Neural cell (in vitro differentiated cells): ENCODE measurements at regions not wholly inside any gene's neighbourhood (a gene's known extent, or its start where the extent isn't known, plus 50 kb on each side); places are given as distances from the start of the nearest gene placed in this dataset.

Source experiments
- H2AFZ ChIP-seq: fragments of 200-600, 300-800 bp; sonication (generic), shearing (Covaris generic); 2 replicates; pipeline ENCODE4 v1.6.0; 2014; ENCODE audit warnings: low read depth, mild to moderate bottlenecking, antibody characterized with exemption, low read length, moderate library complexity
- H3F3A ChIP-seq: fragments of 200-600 bp; shearing (Covaris generic); 2 replicates; pipeline ENCODE4 v1.6.1; 2016; ENCODE audit warnings: mild to moderate bottlenecking, moderate library complexity, mixed read lengths, antibody characterized with exemption, low read length; ENCODE audit not compliant: insufficient read depth, poor library complexity, severe bottlenecking
- H3K27ac ChIP-seq: fragments of 200-600, 300-800 bp; sonication (generic), shearing (Covaris generic); 2 replicates; pipeline ENCODE4 v1.5.1; 2014; ENCODE audit warnings: mild to moderate bottlenecking, low read length, moderate library complexity
- H3K27me3 ChIP-seq: fragments of 300-800, 200-600 bp; sonication (generic), shearing (Covaris generic); 2 replicates; pipeline ENCODE4 v1.6.0; 2014; ENCODE audit warnings: mild to moderate bottlenecking, low read depth, low read length, moderate library complexity; ENCODE audit not compliant: insufficient read depth
- H3K36me3 ChIP-seq: fragments of 300-800, 200-600 bp; sonication (generic), shearing (Covaris generic); 2 replicates; pipeline ENCODE4 v1.5.1; 2014; ENCODE audit warnings: mild to moderate bottlenecking, antibody characterized with exemption, low read length, moderate library complexity; ENCODE audit not compliant: insufficient read depth
- H3K4me2 ChIP-seq: fragments of 300-800, 200-600 bp; sonication (generic), shearing (Covaris generic); 2 replicates; pipeline ENCODE4 v1.6.0; 2014; ENCODE audit warnings: mild to moderate bottlenecking, low read length
- H3K4me3 ChIP-seq: fragments of 300-800, 200-600 bp; sonication (generic), shearing (Covaris generic); 2 replicates; pipeline ENCODE4 v1.5.1; 2014; ENCODE audit warnings: mild to moderate bottlenecking, low read length, moderate library complexity
- H3K79me2 ChIP-seq: fragments of 200-600 bp; shearing (Covaris generic); replicated peaks from 2 replicates; pipeline ENCODE4 v1.6.0; 2014; ENCODE audit warnings: mild to moderate bottlenecking, low read length, moderate library complexity; ENCODE audit not compliant: insufficient read depth
- H3K9ac ChIP-seq: fragments of 300-800, 200-600 bp; sonication (generic), shearing (Covaris generic); 2 replicates; pipeline ENCODE4 v1.6.1; 2016; ENCODE audit warnings: mild to moderate bottlenecking, low read length, mixed read lengths
- H3K9me2 ChIP-seq: fragments of 200-600 bp; shearing (Covaris generic); 2 replicates; pipeline ENCODE4 v1.6.1; 2016; ENCODE audit warnings: mild to moderate bottlenecking, low read length, mixed read lengths; ENCODE audit not compliant: insufficient read depth
- H3K9me3 ChIP-seq: fragments of 200-600, 300-800 bp; sonication (generic), shearing (Covaris generic); 2 replicates; pipeline ENCODE4 v1.6.1; 2016; ENCODE audit warnings: mild to moderate bottlenecking, mixed run types, low read length, moderate library complexity, mixed read lengths
- H4K20me1 ChIP-seq: fragments of 200-600 bp; shearing (Covaris generic); 2 replicates; pipeline ENCODE4 v1.6.1; 2016; ENCODE audit warnings: mild to moderate bottlenecking, mixed run types; ENCODE audit not compliant: insufficient read depth
- EP300 ChIP-seq: fragments of 450-650 bp; conservative IDR thresholded peaks from 2 replicates; pipeline ENCODE4 v1.6.1; 2014; ENCODE audit warnings: antibody characterized with exemption, mild to moderate bottlenecking, moderate library complexity; ENCODE audit not compliant: poor library complexity, severe bottlenecking
- EZH2 ChIP-seq: fragments of 200-600, 300-800 bp; shearing (Covaris generic), sonication (generic); IDR thresholded peaks from 2 replicates; pipeline ENCODE4 v1.6.1; 2014; ENCODE audit warnings: antibody characterized with exemption, low read length, borderline replicate concordance, mild to moderate bottlenecking; ENCODE audit not compliant: insufficient read depth, poor library complexity, severe bottlenecking
- MXI1 ChIP-seq: fragments of 450-650 bp; conservative IDR thresholded peaks from 2 replicates; pipeline ENCODE4 v1.6.1; 2014; ENCODE audit warnings: antibody characterized with exemption, mild to moderate bottlenecking; ENCODE audit not compliant: poor library complexity, severe bottlenecking
- POLR2AphosphoS5 ChIP-seq: IDR thresholded peaks from 2 replicates; pipeline ENCODE4 v1.6.1; 2012
- RAD21 ChIP-seq: fragments of 450-650 bp; conservative IDR thresholded peaks from 2 replicates; pipeline ENCODE4 v1.6.1; 2014; ENCODE audit warnings: antibody characterized with exemption, mild to moderate bottlenecking, moderate library complexity
- REST ChIP-seq: IDR thresholded peaks from 2 replicates; pipeline ENCODE4 v1.6.1; 2012; ENCODE audit warnings: borderline replicate concordance
- SMC3 ChIP-seq: fragments of 450-650 bp; conservative IDR thresholded peaks from 2 replicates; pipeline ENCODE4 v1.6.1; 2014; ENCODE audit warnings: antibody characterized with exemption, mild to moderate bottlenecking, moderate library complexity; ENCODE audit not compliant: poor library complexity
- TF ChIP-seq, protein P1 (sequence below): fragments of 450-650 bp; IDR thresholded peaks from 2 replicates; pipeline ENCODE4 v1.5.1; 2014; ENCODE audit warnings: antibody characterized with exemption, mild to moderate bottlenecking, moderate library complexity; ENCODE audit not compliant: poor library complexity, severe bottlenecking

- no peaks in the 10 kb centered on the region for H4K20me1 ChIP-seq
- H3K36me3 ChIP-seq = no peaks in the 10 kb centered on the region
- H2AFZ ChIP-seq = no peak overlapping the region
- no peak overlapping the region for H3K27ac ChIP-seq
- H3K9me2 ChIP-seq = no peaks in the 10 kb centered on the region
- no peak overlapping the region for H3K9ac ChIP-seq
- no peaks in the 10 kb centered on the region for H3F3A ChIP-seq
- no peaks in the 10 kb centered on the region for H3K9me3 ChIP-seq
- H3K4me3 ChIP-seq = no peak overlapping the region
- H3K27me3 ChIP-seq = no peaks in the 10 kb centered on the region
- no peak overlapping the region for H3K4me2 ChIP-seq
- no peaks in the 10 kb centered on the region for H3K79me2 ChIP-seq
- no peak for TF ChIP-seq MXI1
- TF ChIP-seq, protein P1, sequence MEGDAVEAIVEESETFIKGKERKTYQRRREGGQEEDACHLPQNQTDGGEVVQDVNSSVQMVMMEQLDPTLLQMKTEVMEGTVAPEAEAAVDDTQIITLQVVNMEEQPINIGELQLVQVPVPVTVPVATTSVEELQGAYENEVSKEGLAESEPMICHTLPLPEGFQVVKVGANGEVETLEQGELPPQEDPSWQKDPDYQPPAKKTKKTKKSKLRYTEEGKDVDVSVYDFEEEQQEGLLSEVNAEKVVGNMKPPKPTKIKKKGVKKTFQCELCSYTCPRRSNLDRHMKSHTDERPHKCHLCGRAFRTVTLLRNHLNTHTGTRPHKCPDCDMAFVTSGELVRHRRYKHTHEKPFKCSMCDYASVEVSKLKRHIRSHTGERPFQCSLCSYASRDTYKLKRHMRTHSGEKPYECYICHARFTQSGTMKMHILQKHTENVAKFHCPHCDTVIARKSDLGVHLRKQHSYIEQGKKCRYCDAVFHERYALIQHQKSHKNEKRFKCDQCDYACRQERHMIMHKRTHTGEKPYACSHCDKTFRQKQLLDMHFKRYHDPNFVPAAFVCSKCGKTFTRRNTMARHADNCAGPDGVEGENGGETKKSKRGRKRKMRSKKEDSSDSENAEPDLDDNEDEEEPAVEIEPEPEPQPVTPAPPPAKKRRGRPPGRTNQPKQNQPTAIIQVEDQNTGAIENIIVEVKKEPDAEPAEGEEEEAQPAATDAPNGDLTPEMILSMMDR = no peak
- no peak for TF ChIP-seq SMC3
These were observed 61.9 kb upstream of the CMKLR1 start for GRCh38 chr12:108400900-108401480.

- Histone ChIP-seq H3K79me2 (no peaks in the 10 kb centered on the region), H2AFZ (no peak overlapping the region), H3K9ac (no peak overlapping the region), H3K27ac (no peak overlapping the region), H3K4me2 (no peak overlapping the region), H3K27me3 (no peaks in the 10 kb centered on the region), H3K9me3 (no peaks in the 10 kb centered on the region), H4K20me1 (no peaks in the 10 kb centered on the region), H3K36me3 (no peaks in the 10 kb centered on the region), H3K4me3 (no peak overlapping the region), H3K9me2 (no peaks in the 10 kb centered on the region), H3F3A (no peaks in the 10 kb centered on the region)
- TF ChIP-seq RAD21 (no peak), EP300 (no peak)
- TF ChIP-seq, protein P1 = no peak
These were observed 61.4 kb upstream of the CMKLR1 start for GRCh38 chr12:108400481-108400880.

DNA sequence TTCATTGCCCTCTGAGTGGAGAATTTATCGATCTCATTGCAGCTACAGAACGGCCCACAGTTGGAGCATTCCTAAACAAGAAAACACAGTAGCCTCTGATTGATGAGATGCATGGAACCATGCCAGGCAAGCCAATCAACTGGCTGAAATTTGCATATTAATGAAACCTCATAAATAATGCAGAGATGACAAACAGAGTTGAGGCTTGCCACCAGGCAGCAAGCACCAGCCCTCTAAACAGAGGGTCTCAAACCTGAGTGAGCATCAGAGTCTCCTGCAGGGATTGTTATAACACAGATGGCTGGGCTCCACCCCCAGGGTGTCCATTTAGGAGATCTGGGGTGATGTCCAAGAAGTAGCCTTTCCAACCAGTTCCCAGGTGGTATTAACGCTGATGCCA lies 60.9 kb upstream of the CMKLR1 start:
- no peaks in the 10 kb centered on the region for H3K9me3 ChIP-seq
- no peaks in the 10 kb centered on the region for H3K27me3 ChIP-seq
- H3K27ac ChIP-seq = no peak overlapping the region
- no peak overlapping the region for H3K4me3 ChIP-seq
- H3K9me2 ChIP-seq = no peaks in the 10 kb centered on the region
- H3K36me3 ChIP-seq = no peaks in the 10 kb centered on the region
- H2AFZ ChIP-seq = no peak overlapping the region
- no peaks in the 10 kb centered on the region for H3K79me2 ChIP-seq
- H3K4me2 ChIP-seq = no peak overlapping the region
- no peak for TF ChIP-seq POLR2AphosphoS5
- TF ChIP-seq MXI1 = no peak
- no peak for TF ChIP-seq RAD21
- TF ChIP-seq, protein P1 = no peak
- no peak for TF ChIP-seq EZH2
- TF ChIP-seq REST = no peak
- TF ChIP-seq SMC3 = no peak
- H3K9ac ChIP-seq = no peak overlapping the region
- no peaks in the 10 kb centered on the region for H4K20me1 ChIP-seq
- no peaks in the 10 kb centered on the region for H3F3A ChIP-seq
